Suppressor macrophage treated with lipopolysaccharide for 4 hours (primary cell): ENCODE measurements at regions not wholly inside any gene's neighbourhood (a gene's known extent, or its start where the extent isn't known, plus 50 kb on each side); places are given as distances from the start of the nearest gene placed in this dataset.

Experiments
- DNase-seq: peaks from one replicate; pipeline ENCODE4 v3.0.0-alpha.2; 2020

- DNase-seq, result no peak
Observed at GRCh38 chr20:10807013-10807412, 133.2 kb upstream of the JAG1 start.

GRCh38 chr20:10812759-10813327 is 139.0 kb upstream of the JAG1 start:
- no peak for DNase-seq

- DNase-seq, result no peak
Observed at GRCh38 chr20:10823585-10823984, 149.8 kb upstream of the JAG1 start.

- DNase-seq, result no peak
Observed at GRCh38 chr20:10824750-10825500, 151.1 kb upstream of the JAG1 start.

- no peak for DNase-seq
Observed at GRCh38 chr20:10826111-10826510, 152.3 kb upstream of the JAG1 start.

- DNase-seq, result no peak
Observed at GRCh38 chr20:10828180-10828579, 154.4 kb upstream of the JAG1 start.

GRCh38 chr20:10832141-10832540 is 158.3 kb upstream of the JAG1 start:
- no peak for DNase-seq

GRCh38 chr20:10837901-10838300 is 164.1 kb upstream of the JAG1 start:
- no peak for DNase-seq

- no peak for DNase-seq
Observed at GRCh38 chr20:10842116-10842515, 168.3 kb upstream of the JAG1 start.

GRCh38 chr20:10843146-10843711 is 169.4 kb upstream of the JAG1 start:
- DNase-seq, result no peak

- DNase-seq, result no peak
Observed at GRCh38 chr20:10846766-10847165, 173.0 kb upstream of the JAG1 start.

GRCh38 chr20:10848810-10849370 is 175.1 kb upstream of the JAG1 start:
- no peak for DNase-seq

GRCh38 chr20:10853176-10853575 is 179.4 kb upstream of the JAG1 start:
- no peak for DNase-seq

- no peak for DNase-seq
Observed at GRCh38 chr20:10853731-10854130, 179.9 kb upstream of the JAG1 start.

- no peak for DNase-seq
Observed at GRCh38 chr20:10854976-10855375, 181.2 kb upstream of the JAG1 start.

GRCh38 chr20:10855778-10856177 is 182.0 kb upstream of the JAG1 start:
- no peak for DNase-seq

GRCh38 chr20:10856237-10857015 is 182.6 kb upstream of the JAG1 start:
- DNase-seq, result no peak

- peak; percentile 58 for DNase-seq
Observed at GRCh38 chr20:10857352-10858070, 183.7 kb upstream of the JAG1 start.

- peak; percentile 45 for DNase-seq
Observed at GRCh38 chr20:10861090-10861489, 187.3 kb upstream of the JAG1 start.

- no peak for DNase-seq
Observed at GRCh38 chr20:10861619-10862018, 187.8 kb upstream of the JAG1 start.

GRCh38 chr20:10863337-10864060 is 189.7 kb upstream of the JAG1 start:
- DNase-seq, result no peak

GRCh38 chr20:10864076-10864672 is 190.4 kb upstream of the JAG1 start:
- no peak for DNase-seq
